GM12892 (cell line): ENCODE measurements at regions not wholly inside any gene's neighbourhood (a gene's known extent, or its start where the extent isn't known, plus 50 kb on each side); places are given as distances from the start of the nearest gene placed in this dataset.

Experiments
- POLR2A ChIP-seq: IDR thresholded peaks from 2 replicates; pipeline ENCODE4 v1.6.1; 2011; ENCODE audit warnings: low read depth, low read length, control low read depth
- POLR2AphosphoS5 ChIP-seq: IDR thresholded peaks from 2 replicates; pipeline ENCODE4 v1.6.1; 2011; ENCODE audit warnings: low read depth, low read length, control low read depth
- TAF1 ChIP-seq: IDR thresholded peaks from 2 replicates; pipeline ENCODE4 v1.6.1; 2011; ENCODE audit warnings: low read depth, mild to moderate bottlenecking, control low read depth, low read length, borderline replicate concordance

DNA sequence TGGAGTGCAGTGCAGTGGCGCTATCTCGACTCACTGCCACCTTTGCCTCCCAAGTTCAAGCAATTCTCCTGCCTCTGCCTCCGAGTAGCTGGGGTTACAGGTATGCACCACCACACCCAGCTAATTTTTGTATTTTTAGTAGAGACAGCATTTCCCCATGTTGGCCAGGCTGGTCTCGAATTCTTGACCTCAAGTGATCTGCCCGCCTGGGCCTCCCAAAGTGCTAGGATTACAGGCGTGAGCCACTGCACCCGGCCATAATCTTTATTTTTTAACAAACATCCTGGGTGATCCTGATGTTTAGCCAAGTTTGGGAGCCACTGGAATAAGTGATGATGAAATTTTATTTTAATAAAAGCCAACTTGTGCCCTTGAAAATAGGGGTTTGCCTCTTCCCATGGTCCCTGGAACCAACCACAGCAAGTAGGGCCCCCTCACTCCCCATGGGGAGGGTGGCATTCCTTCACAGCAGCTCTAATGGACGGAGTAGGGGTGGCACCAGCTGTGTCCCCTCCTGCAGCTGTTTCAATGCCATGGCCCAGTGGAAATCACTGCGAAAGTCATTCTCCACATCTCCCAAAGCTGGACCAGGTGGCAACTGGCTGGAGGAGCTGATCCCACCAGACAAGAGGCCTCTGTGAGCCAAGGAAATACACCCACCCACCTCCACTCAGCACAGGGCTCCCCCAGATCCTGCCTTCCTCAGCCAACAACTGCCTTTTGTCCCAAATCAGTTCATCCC lies 194.8 kb downstream of the ZFP36L2 start:
- no peak for TF ChIP-seq POLR2AphosphoS5
- no peak for TF ChIP-seq POLR2A
- no peak for TF ChIP-seq TAF1
